ENCODE measurements at regions not wholly inside any gene's neighbourhood (a gene's known extent, or its start where the extent isn't known, plus 50 kb on each side); places are given as distances from the start of the nearest gene placed in this dataset.

- H2AFZ ChIP-seq (ENCODE audit: low read length): no peak overlapping the region
- H3K9me2 ChIP-seq (replicated peaks; ENCODE audit: insufficient read depth, low read length): 0 out of 2 replicates have a peak, but pooled peaks cover 5% of the 10 kb centered on the region
- no peak overlapping the region for H3K4me3 ChIP-seq (ENCODE audit: low read length)
- no peak overlapping the region for H3K9ac ChIP-seq (ENCODE audit: low read length)
- no peaks in the 10 kb centered on the region; the same call in 1 of the 2 replicates for H3K9me3 ChIP-seq (ENCODE audit: low read length)
- no peak overlapping the region for H3K27ac ChIP-seq (ENCODE audit: low read length)
- H4K20me1 ChIP-seq (ENCODE audit: insufficient read depth, low read depth, low read length): no peaks in the 10 kb centered on the region
- H3K79me2 ChIP-seq (ENCODE audit: low read length): no peaks in the 10 kb centered on the region
- DNase-seq: no peak
- no peaks in the 10 kb centered on the region for H3K36me3 ChIP-seq (ENCODE audit: insufficient read depth, low read length)
- no peaks in the 10 kb centered on the region for H3K4me1 ChIP-seq (ENCODE audit: low read length)
- no peak overlapping the region for H3K4me2 ChIP-seq (ENCODE audit: low read depth, low read length, poor library complexity, severe bottlenecking)
- no peaks in the 10 kb centered on the region for H3K27me3 ChIP-seq (ENCODE audit: low read length)
Measured at GRCh38 chr2:225999692-226000091, 600.2 kb downstream of the NYAP2 start.

GRCh38 chr2:225998653-225999052 is 599.1 kb downstream of the NYAP2 start:
- Histone ChIP-seq H2AFZ (ENCODE audit: low read length) (no peak overlapping the region), H3K4me2 (ENCODE audit: low read depth, low read length, poor library complexity, severe bottlenecking) (no peak overlapping the region), H3K4me3 (ENCODE audit: low read length) (no peak overlapping the region), H3K27me3 (ENCODE audit: low read length) (no peaks in the 10 kb centered on the region), H3K36me3 (ENCODE audit: insufficient read depth, low read length) (no peaks in the 10 kb centered on the region), H4K20me1 (ENCODE audit: insufficient read depth, low read depth, low read length) (no peaks in the 10 kb centered on the region), H3K27ac (ENCODE audit: low read length) (no peak overlapping the region), H3K9me3 (ENCODE audit: low read length) (no peaks in the 10 kb centered on the region; the same call in 1 of the 2 replicates), H3K9me2 (replicated peaks; ENCODE audit: insufficient read depth, low read length) (0 out of 2 replicates have a peak, but pooled peaks cover 3% of the 10 kb centered on the region), H3K4me1 (ENCODE audit: low read length) (no peaks in the 10 kb centered on the region), H3K9ac (ENCODE audit: low read length) (no peak overlapping the region), H3K79me2 (ENCODE audit: low read length) (no peaks in the 10 kb centered on the region)
- DNase-seq: no peak

- no peak for DNase-seq
- no peak overlapping the region for H3K9ac ChIP-seq (ENCODE audit: low read length)
- H3K27me3 ChIP-seq (ENCODE audit: low read length): no peaks in the 10 kb centered on the region
- 0 out of 2 replicates have a peak, but pooled peaks cover under 1% of the 10 kb centered on the region for H3K9me2 ChIP-seq (replicated peaks; ENCODE audit: insufficient read depth, low read length)
- no peaks in the 10 kb centered on the region for H3K4me1 ChIP-seq (ENCODE audit: low read length)
- no peaks in the 10 kb centered on the region for H3K36me3 ChIP-seq (ENCODE audit: insufficient read depth, low read length)
- no peak overlapping the region for H2AFZ ChIP-seq (ENCODE audit: low read length)
- H4K20me1 ChIP-seq (ENCODE audit: insufficient read depth, low read depth, low read length): no peaks in the 10 kb centered on the region
- H3K27ac ChIP-seq (ENCODE audit: low read length): no peak overlapping the region
- H3K79me2 ChIP-seq (ENCODE audit: low read length): no peaks in the 10 kb centered on the region
- no peaks in the 10 kb centered on the region; the same call in 1 of the 2 replicates for H3K9me3 ChIP-seq (ENCODE audit: low read length)
- no peak overlapping the region for H3K4me3 ChIP-seq (ENCODE audit: low read length)
- H3K4me2 ChIP-seq (ENCODE audit: low read depth, low read length, poor library complexity, severe bottlenecking): no peak overlapping the region
Measured at GRCh38 chr2:225998116-225998515, 598.6 kb downstream of the NYAP2 start.

- H3K9me2 ChIP-seq (replicated peaks; ENCODE audit: insufficient read depth, low read length): no peaks in the 10 kb centered on the region
- no peaks in the 10 kb centered on the region for H3K4me1 ChIP-seq (ENCODE audit: low read length)
- H3K4me3 ChIP-seq (ENCODE audit: low read length): no peak overlapping the region
- H3K27me3 ChIP-seq (ENCODE audit: low read length): no peaks in the 10 kb centered on the region
- H3K27ac ChIP-seq (ENCODE audit: low read length): no peak overlapping the region
- H3K79me2 ChIP-seq (ENCODE audit: low read length): no peaks in the 10 kb centered on the region
- no peak overlapping the region for H3K9ac ChIP-seq (ENCODE audit: low read length)
- no peaks in the 10 kb centered on the region for H3K36me3 ChIP-seq (ENCODE audit: insufficient read depth, low read length)
- H3K9me3 ChIP-seq (ENCODE audit: low read length): no peaks in the 10 kb centered on the region; the same call in 1 of the 2 replicates
- no peak for DNase-seq
- no peak overlapping the region for H3K4me2 ChIP-seq (ENCODE audit: low read depth, low read length, poor library complexity, severe bottlenecking)
- no peak overlapping the region for H2AFZ ChIP-seq (ENCODE audit: low read length)
- H4K20me1 ChIP-seq (ENCODE audit: insufficient read depth, low read depth, low read length): no peaks in the 10 kb centered on the region
Measured at GRCh38 chr2:225996462-225996828, 596.9 kb downstream of the NYAP2 start.

GRCh38 chr2:225995796-225996461 is 596.4 kb downstream of the NYAP2 start:
- Histone ChIP-seq H3K9me3 (ENCODE audit: low read length) (no peaks in the 10 kb centered on the region; the same call in 1 of the 2 replicates), H3K9ac (ENCODE audit: low read length) (no peak overlapping the region), H3K27ac (ENCODE audit: low read length) (no peak overlapping the region), H3K9me2 (replicated peaks; ENCODE audit: insufficient read depth, low read length) (no peaks in the 10 kb centered on the region), H2AFZ (ENCODE audit: low read length) (no peak overlapping the region), H3K36me3 (ENCODE audit: insufficient read depth, low read length) (no peaks in the 10 kb centered on the region), H3K4me3 (ENCODE audit: low read length) (no peak overlapping the region), H3K79me2 (ENCODE audit: low read length) (no peaks in the 10 kb centered on the region), H3K4me2 (ENCODE audit: low read depth, low read length, poor library complexity, severe bottlenecking) (no peak overlapping the region), H4K20me1 (ENCODE audit: insufficient read depth, low read depth, low read length) (no peaks in the 10 kb centered on the region), H3K27me3 (ENCODE audit: low read length) (no peaks in the 10 kb centered on the region), H3K4me1 (ENCODE audit: low read length) (no peaks in the 10 kb centered on the region)
- DNase-seq: no peak

GRCh38 chr2:225994748-225995405 is 595.4 kb downstream of the NYAP2 start:
- Histone ChIP-seq H3K4me2 (ENCODE audit: low read depth, low read length, poor library complexity, severe bottlenecking) (no peak overlapping the region), H3K79me2 (ENCODE audit: low read length) (no peaks in the 10 kb centered on the region), H2AFZ (ENCODE audit: low read length) (no peak overlapping the region), H3K4me1 (ENCODE audit: low read length) (no peaks in the 10 kb centered on the region), H3K9me3 (ENCODE audit: low read length) (no peaks in the 10 kb centered on the region; the same call in 1 of the 2 replicates), H3K27me3 (ENCODE audit: low read length) (no peaks in the 10 kb centered on the region), H3K4me3 (ENCODE audit: low read length) (no peak overlapping the region), H3K27ac (ENCODE audit: low read length) (no peak overlapping the region), H4K20me1 (ENCODE audit: insufficient read depth, low read depth, low read length) (no peaks in the 10 kb centered on the region), H3K36me3 (ENCODE audit: insufficient read depth, low read length) (no peaks in the 10 kb centered on the region), H3K9me2 (replicated peaks; ENCODE audit: insufficient read depth, low read length) (no peaks in the 10 kb centered on the region), H3K9ac (ENCODE audit: low read length) (no peak overlapping the region)
- no peak for DNase-seq

- Histone ChIP-seq H3K9ac (ENCODE audit: low read length) (no peak overlapping the region), H3K9me3 (ENCODE audit: low read length) (no peaks in the 10 kb centered on the region; the same call in 1 of the 2 replicates), H3K9me2 (replicated peaks; ENCODE audit: insufficient read depth, low read length) (no peaks in the 10 kb centered on the region), H3K27me3 (ENCODE audit: low read length) (no peaks in the 10 kb centered on the region), H3K79me2 (ENCODE audit: low read length) (no peaks in the 10 kb centered on the region), H3K27ac (ENCODE audit: low read length) (no peak overlapping the region), H3K4me3 (ENCODE audit: low read length) (no peak overlapping the region), H4K20me1 (ENCODE audit: insufficient read depth, low read depth, low read length) (no peaks in the 10 kb centered on the region), H3K4me2 (ENCODE audit: low read depth, low read length, poor library complexity, severe bottlenecking) (no peak overlapping the region), H2AFZ (ENCODE audit: low read length) (no peak overlapping the region), H3K4me1 (ENCODE audit: low read length) (no peaks in the 10 kb centered on the region), H3K36me3 (ENCODE audit: insufficient read depth, low read length) (no peaks in the 10 kb centered on the region)
- DNase-seq: no peak
Measured at GRCh38 chr2:225993430-225993829, 593.9 kb downstream of the NYAP2 start.

GRCh38 chr2:225989809-225990208 is 590.3 kb downstream of the NYAP2 start:
- H3K36me3 ChIP-seq (ENCODE audit: insufficient read depth, low read length): no peaks in the 10 kb centered on the region
- no peaks in the 10 kb centered on the region for H3K79me2 ChIP-seq (ENCODE audit: low read length)
- H4K20me1 ChIP-seq (ENCODE audit: insufficient read depth, low read depth, low read length): no peaks in the 10 kb centered on the region
- no peaks in the 10 kb centered on the region for H3K4me1 ChIP-seq (ENCODE audit: low read length)
- H2AFZ ChIP-seq (ENCODE audit: low read length): no peak overlapping the region
- no peaks in the 10 kb centered on the region for H3K9me2 ChIP-seq (replicated peaks; ENCODE audit: insufficient read depth, low read length)
- no peak overlapping the region for H3K4me3 ChIP-seq (ENCODE audit: low read length)
- H3K9me3 ChIP-seq (ENCODE audit: low read length): no peaks in the 10 kb centered on the region
- H3K4me2 ChIP-seq (ENCODE audit: low read depth, low read length, poor library complexity, severe bottlenecking): no peak overlapping the region
- H3K27me3 ChIP-seq (ENCODE audit: low read length): no peaks in the 10 kb centered on the region
- no peak overlapping the region for H3K9ac ChIP-seq (ENCODE audit: low read length)
- no peak for DNase-seq
- no peak overlapping the region for H3K27ac ChIP-seq (ENCODE audit: low read length)
